ENCODE measurements at regions not wholly inside any gene's neighbourhood (a gene's known extent, or its start where the extent isn't known, plus 50 kb on each side); places are given as distances from the start of the nearest gene placed in this dataset.

DNA sequence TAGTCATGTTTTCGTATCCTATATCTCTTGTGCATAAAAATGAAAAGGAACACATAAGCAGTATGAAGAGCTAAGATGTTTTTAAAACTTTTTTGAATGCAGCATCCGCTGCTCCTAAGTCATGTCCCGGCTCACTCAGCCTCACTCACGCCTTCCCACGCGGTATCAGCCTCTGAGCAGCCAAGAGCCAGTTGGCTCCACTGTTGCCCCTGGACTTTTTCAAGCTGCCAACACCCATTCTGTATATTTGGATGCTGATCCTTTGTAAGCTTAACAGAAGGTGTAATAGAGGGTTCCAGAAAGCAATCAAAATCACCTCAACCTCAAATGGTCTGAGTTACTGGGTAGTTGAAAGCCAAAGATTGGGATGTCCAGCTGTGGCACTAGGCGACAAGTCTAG, 139.3 kb downstream of the TTLL2 start:
- TF ChIP-seq, protein P1, sequence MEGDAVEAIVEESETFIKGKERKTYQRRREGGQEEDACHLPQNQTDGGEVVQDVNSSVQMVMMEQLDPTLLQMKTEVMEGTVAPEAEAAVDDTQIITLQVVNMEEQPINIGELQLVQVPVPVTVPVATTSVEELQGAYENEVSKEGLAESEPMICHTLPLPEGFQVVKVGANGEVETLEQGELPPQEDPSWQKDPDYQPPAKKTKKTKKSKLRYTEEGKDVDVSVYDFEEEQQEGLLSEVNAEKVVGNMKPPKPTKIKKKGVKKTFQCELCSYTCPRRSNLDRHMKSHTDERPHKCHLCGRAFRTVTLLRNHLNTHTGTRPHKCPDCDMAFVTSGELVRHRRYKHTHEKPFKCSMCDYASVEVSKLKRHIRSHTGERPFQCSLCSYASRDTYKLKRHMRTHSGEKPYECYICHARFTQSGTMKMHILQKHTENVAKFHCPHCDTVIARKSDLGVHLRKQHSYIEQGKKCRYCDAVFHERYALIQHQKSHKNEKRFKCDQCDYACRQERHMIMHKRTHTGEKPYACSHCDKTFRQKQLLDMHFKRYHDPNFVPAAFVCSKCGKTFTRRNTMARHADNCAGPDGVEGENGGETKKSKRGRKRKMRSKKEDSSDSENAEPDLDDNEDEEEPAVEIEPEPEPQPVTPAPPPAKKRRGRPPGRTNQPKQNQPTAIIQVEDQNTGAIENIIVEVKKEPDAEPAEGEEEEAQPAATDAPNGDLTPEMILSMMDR (CRISPR knock-in tag; IDR thresholded peaks at IDR 0.05), result no peak
- no peak for TF ChIP-seq NFIC (IDR thresholded peaks at IDR 0.05; ENCODE audit: low read length)
- TF ChIP-seq JUNB (CRISPR knock-in tag; IDR thresholded peaks at IDR 0.05; ENCODE audit: borderline replicate concordance), result no peak
- TF ChIP-seq RAD21 (CRISPR knock-in tag; IDR thresholded peaks at IDR 0.05), result no peak
- no peak for TF ChIP-seq ZFX (CRISPR knock-in tag; IDR thresholded peaks at IDR 0.05; ENCODE audit: low read depth)
- TF ChIP-seq RARA (CRISPR knock-in tag; IDR thresholded peaks at IDR 0.05), result no peak
- TF ChIP-seq PHB2 (IDR thresholded peaks at IDR 0.05; ENCODE audit: partially characterized antibody), result no peak
- TF ChIP-seq MAFG (CRISPR knock-in tag; IDR thresholded peaks at IDR 0.05), result no peak
- no peak for TF ChIP-seq HOXA7 (CRISPR knock-in tag; IDR thresholded peaks at IDR 0.05)
- no peak for TF ChIP-seq DPF2 (CRISPR knock-in tag; IDR thresholded peaks at IDR 0.05; ENCODE audit: borderline replicate concordance, low read depth)
- TF ChIP-seq, protein P2, sequence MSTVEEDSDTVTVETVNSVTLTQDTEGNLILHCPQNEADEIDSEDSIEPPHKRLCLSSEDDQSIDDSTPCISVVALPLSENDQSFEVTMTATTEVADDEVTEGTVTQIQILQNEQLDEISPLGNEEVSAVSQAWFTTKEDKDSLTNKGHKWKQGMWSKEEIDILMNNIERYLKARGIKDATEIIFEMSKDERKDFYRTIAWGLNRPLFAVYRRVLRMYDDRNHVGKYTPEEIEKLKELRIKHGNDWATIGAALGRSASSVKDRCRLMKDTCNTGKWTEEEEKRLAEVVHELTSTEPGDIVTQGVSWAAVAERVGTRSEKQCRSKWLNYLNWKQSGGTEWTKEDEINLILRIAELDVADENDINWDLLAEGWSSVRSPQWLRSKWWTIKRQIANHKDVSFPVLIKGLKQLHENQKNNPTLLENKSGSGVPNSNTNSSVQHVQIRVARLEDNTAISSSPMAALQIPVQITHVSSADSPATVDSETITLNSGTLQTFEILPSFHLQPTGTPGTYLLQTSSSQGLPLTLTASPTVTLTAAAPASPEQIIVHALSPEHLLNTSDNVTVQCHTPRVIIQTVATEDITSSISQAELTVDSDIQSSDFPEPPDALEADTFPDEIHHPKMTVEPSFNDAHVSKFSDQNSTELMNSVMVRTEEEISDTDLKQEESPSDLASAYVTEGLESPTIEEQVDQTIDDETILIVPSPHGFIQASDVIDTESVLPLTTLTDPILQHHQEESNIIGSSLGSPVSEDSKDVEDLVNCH (CRISPR knock-in tag; IDR thresholded peaks at IDR 0.05), result no peak
- TF ChIP-seq, protein P3, sequence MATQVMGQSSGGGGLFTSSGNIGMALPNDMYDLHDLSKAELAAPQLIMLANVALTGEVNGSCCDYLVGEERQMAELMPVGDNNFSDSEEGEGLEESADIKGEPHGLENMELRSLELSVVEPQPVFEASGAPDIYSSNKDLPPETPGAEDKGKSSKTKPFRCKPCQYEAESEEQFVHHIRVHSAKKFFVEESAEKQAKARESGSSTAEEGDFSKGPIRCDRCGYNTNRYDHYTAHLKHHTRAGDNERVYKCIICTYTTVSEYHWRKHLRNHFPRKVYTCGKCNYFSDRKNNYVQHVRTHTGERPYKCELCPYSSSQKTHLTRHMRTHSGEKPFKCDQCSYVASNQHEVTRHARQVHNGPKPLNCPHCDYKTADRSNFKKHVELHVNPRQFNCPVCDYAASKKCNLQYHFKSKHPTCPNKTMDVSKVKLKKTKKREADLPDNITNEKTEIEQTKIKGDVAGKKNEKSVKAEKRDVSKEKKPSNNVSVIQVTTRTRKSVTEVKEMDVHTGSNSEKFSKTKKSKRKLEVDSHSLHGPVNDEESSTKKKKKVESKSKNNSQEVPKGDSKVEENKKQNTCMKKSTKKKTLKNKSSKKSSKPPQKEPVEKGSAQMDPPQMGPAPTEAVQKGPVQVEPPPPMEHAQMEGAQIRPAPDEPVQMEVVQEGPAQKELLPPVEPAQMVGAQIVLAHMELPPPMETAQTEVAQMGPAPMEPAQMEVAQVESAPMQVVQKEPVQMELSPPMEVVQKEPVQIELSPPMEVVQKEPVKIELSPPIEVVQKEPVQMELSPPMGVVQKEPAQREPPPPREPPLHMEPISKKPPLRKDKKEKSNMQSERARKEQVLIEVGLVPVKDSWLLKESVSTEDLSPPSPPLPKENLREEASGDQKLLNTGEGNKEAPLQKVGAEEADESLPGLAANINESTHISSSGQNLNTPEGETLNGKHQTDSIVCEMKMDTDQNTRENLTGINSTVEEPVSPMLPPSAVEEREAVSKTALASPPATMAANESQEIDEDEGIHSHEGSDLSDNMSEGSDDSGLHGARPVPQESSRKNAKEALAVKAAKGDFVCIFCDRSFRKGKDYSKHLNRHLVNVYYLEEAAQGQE (IDR thresholded peaks at IDR 0.05; ENCODE audit: borderline replicate concordance in 1 of 2, low read depth in 1 of 2, low read length in 2 of 2), result no peak
- no peak for TF ChIP-seq HMGA1 (CRISPR knock-in tag; conservative IDR thresholded peaks at IDR 0.05)
